Mucosa of descending colon (tissue), 3 donors: ENCODE measurements at regions not wholly inside any gene's neighbourhood (a gene's known extent, or its start where the extent isn't known, plus 50 kb on each side); places are given as distances from the start of the nearest gene placed in this dataset.

Experiments
- ATAC-seq: fragments of 200-7000 bp; cut with Tn5 transposase; one replicate; pipeline ENCODE4 v1.9.1; 2020; ENCODE audit warnings: mild to moderate bottlenecking, moderate library complexity
- DNase-seq, 3 donors: peaks; one replicate each; pipeline ENCODE4 v3.0.0-alpha.2; 2020
- H3K36me3 ChIP-seq: fragments of 200-600 bp; one replicate; pipeline ENCODE4 v1.8.0; 2021; ENCODE audit warnings: low read depth, mild to moderate bottlenecking
- H3K4me1 ChIP-seq: fragments of 200-600 bp; one replicate; pipeline ENCODE4 v1.8.0; 2021; ENCODE audit warnings: low read depth, mild to moderate bottlenecking
- H3K4me3 ChIP-seq: fragments of 200-600 bp; one replicate; pipeline ENCODE4 v1.8.0; 2021; ENCODE audit warnings: mild to moderate bottlenecking
- H3K9me3 ChIP-seq: fragments of 200-600 bp; one replicate; pipeline ENCODE4 v1.8.0; 2021; ENCODE audit warnings: mild to moderate bottlenecking
- intact Hi-C, 2 donors: fragments of 100-400 bp; cut with DNase I in 1 of 2; cut with micrococcal nuclease in 1 of 2; formaldehyde crosslinking; loops; one replicate each; pipeline versions ENCODE4 v1.11.0 to v1.11.1; 2022; cut with DNase I, micrococcal nuclease
- TF ChIP-seq, protein P1 (sequence below): fragments of 200-600 bp; IDR thresholded peaks from one replicate; pipeline ENCODE4 v1.8.0; 2022; ENCODE audit warnings: antibody characterized with exemption, mild to moderate bottlenecking
- donor health status: DM: no; HTN: no; CAD: no; lungs with moderate emphysema.
- donor health status: DM: no; HTN: no; CAD: no.
- donor health status: DM: no; HTN: yes; CAD: no.

DNA sequence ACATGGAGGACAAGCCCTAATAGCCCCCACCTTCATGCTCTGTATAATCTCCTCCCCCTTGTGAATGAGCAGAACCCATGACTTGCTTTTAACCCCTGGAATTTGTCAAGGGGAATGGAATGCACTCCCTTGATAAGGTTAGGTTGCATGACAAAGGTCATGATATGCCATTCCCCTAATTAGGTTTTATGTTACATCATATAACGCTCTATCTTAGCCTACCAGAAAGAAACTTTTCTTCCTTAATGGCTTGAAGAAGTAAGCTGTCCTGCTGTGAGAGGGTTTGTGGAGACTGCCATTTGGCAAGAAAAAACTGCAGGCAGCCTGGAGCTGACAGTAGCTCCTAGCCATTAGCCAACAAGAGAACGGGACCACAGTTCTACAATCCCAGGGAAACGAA, 399.8 kb upstream of the MAD2L1 start:
- no peak for ATAC-seq
- Histone ChIP-seq H3K4me1 (no peaks in the 10 kb centered on the region), H3K4me3 (no peak overlapping the region), H3K9me3 (no peaks in the 10 kb centered on the region), H3K36me3 (no peaks in the 10 kb centered on the region)
- no peak for DNase-seq
- intact Hi-C loops: no loop called here
- TF ChIP-seq, protein P1, sequence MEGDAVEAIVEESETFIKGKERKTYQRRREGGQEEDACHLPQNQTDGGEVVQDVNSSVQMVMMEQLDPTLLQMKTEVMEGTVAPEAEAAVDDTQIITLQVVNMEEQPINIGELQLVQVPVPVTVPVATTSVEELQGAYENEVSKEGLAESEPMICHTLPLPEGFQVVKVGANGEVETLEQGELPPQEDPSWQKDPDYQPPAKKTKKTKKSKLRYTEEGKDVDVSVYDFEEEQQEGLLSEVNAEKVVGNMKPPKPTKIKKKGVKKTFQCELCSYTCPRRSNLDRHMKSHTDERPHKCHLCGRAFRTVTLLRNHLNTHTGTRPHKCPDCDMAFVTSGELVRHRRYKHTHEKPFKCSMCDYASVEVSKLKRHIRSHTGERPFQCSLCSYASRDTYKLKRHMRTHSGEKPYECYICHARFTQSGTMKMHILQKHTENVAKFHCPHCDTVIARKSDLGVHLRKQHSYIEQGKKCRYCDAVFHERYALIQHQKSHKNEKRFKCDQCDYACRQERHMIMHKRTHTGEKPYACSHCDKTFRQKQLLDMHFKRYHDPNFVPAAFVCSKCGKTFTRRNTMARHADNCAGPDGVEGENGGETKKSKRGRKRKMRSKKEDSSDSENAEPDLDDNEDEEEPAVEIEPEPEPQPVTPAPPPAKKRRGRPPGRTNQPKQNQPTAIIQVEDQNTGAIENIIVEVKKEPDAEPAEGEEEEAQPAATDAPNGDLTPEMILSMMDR: no peak

DNA sequence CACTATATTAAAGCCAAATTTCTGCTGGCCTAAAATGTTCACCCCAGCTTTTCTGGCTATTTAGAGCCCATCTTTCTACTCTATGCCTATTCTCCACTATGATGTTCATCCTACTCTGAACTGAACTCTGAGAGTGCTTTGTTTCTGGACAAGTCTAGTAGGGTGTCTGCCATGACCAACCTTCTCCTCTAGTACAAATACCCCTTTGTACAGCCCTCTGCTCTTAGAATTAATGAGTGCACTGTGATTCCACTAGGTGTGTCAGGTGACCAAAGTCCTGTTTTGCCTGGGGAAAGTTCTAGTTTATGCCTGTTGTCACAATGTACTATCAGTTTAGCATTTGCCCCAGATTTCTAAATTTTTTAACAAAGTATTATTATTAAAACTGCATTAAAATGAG, 388.1 kb upstream of the MAD2L1 start:
- no peak for DNase-seq
- Histone ChIP-seq H3K4me1 (no peaks in the 10 kb centered on the region), H3K4me3 (no peak overlapping the region), H3K36me3 (no peaks in the 10 kb centered on the region), H3K9me3 (no peaks in the 10 kb centered on the region)
- TF ChIP-seq, protein P1: no peak
- ATAC-seq: no peak
- intact Hi-C loops: no loop called here

DNA sequence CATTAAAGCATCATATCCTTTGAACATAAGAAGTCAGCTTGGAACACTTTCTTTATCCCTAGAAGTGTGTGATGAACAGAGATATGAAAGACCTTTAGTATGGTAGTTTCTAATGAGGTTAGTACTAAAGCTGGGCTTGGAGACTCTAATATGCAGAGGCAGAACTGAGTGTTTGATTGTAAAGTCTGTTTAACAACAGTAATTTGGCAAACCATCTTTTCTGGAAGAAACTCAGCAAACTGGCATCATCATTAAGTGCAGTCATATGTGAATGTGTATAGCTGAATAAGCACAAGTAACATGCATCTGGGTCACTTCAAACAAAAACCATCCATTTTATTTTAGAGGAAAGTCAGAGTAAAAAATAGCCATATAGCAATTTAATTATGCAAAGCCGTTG, 385.9 kb upstream of the MAD2L1 start:
- no peak for ATAC-seq

DNA sequence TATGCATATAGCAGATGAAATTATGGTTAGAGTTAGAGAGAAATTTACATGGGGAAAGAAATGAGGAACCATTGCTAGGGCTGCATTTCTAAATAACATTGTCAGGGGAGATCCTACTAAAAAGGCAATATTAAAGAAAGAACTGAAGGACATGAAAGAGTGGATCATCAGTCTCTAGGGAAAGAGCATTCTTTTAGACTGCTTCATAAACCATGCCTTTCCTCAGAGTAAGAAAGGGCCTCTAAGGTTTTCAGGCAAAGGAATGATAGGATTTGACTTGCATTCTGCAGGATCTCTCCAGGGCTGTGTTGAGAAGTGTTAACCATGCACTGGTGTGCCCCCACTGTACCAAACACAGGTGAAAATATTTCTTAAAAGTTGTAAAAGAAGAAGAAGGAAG, 385.4 kb upstream of the MAD2L1 start:
- DNase-seq (no peak), ATAC-seq (no peak)
- TF ChIP-seq, protein P1: no peak
- Histone ChIP-seq H3K36me3 (no peaks in the 10 kb centered on the region), H3K9me3 (no peaks in the 10 kb centered on the region), H3K4me1 (no peaks in the 10 kb centered on the region), H3K4me3 (no peak overlapping the region)
- intact Hi-C loops: no loop called here

More for the DNA sequence above, 385.9 kb upstream of the MAD2L1 start:
- no peak for DNase-seq
- H3K9me3 ChIP-seq: no peaks in the 10 kb centered on the region
- TF ChIP-seq, protein P1: no peak
- intact Hi-C loops: no loop called here
- no peak overlapping the region for H3K4me3 ChIP-seq
- H3K4me1 ChIP-seq: no peaks in the 10 kb centered on the region
- no peaks in the 10 kb centered on the region for H3K36me3 ChIP-seq

DNA sequence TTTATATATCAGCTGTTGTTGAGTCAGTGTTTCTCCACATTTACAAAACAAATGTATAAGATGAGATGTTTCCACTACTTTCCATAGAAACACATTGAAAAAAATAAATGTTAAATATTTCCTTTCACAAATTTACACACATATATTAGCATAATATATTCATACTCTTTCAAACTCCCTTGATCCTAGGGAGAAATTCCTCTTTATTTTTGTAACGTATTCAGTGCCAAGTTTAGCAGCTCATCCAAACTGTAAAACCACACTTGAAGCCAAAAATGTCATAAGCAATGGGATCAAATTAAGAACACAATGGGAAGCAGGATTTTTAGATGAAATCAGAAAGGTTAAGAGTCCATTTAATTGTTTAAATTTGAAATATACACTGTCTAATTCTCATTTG, 381.1 kb upstream of the MAD2L1 start:
- ATAC-seq (no peak), DNase-seq (no peak)
- H3K36me3 ChIP-seq: no peaks in the 10 kb centered on the region
- TF ChIP-seq, protein P1: no peak
- intact Hi-C loops: no loop called here
- no peaks in the 10 kb centered on the region for H3K9me3 ChIP-seq
- H3K4me1 ChIP-seq: no peaks in the 10 kb centered on the region
- no peak overlapping the region for H3K4me3 ChIP-seq

DNA sequence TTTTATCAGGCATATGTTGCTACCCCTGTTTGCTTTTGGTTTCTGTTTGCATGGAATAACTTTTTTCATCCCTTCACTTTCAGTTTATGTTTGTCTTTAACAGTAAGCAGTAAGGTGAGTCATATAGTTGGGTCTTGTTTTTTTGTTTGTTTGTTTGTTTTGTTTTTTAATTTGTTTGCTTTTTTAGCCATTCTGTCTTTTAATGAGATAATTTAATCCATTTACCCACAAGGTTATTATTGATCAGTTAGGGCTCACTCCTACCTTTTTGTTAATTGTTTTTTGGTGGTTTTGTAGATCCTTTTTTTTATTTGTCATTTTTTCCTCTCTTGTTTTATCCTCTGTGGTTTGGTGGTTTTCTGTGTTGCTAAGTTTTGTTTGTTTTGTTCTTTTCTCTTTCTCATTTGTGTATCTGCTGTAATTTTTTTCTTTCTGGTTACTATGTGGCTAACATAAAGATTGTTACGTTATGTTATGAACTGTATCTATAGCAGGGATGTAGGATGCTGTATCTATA, 379.5 kb upstream of the MAD2L1 start:
- no peaks in the 10 kb centered on the region for H3K9me3 ChIP-seq
- intact Hi-C loops: no loop called here
- no peaks in the 10 kb centered on the region for H3K36me3 ChIP-seq
- no peak for DNase-seq
- H3K4me3 ChIP-seq: no peak overlapping the region
- no peak for ATAC-seq
- no peaks in the 10 kb centered on the region for H3K4me1 ChIP-seq
- TF ChIP-seq, protein P1: no peak
